ENCODE measurements at regions not wholly inside any gene's neighbourhood (a gene's known extent, or its start where the extent isn't known, plus 50 kb on each side); places are given as distances from the start of the nearest gene placed in this dataset.

DNA sequence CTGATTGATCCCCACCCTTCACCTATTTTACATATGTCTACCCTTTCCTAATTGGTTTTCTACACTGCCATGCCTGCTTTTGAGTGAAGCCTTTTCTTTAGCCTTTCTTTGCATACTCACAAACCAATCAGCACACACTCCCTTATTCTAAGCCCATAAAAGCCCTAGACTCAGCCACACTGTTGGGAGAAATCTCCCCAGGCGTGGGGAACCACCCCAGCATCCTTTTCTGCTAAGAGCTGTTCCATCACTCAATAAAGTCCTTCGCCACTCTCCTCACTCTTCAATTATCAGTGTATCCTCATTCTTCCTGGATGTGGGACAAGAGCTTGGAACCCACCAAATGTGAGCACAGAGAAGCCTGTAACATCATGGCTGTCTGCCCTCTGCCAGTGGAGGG, 343.6 kb downstream of the SLITRK1 start:
- TF ChIP-seq, protein P1, sequence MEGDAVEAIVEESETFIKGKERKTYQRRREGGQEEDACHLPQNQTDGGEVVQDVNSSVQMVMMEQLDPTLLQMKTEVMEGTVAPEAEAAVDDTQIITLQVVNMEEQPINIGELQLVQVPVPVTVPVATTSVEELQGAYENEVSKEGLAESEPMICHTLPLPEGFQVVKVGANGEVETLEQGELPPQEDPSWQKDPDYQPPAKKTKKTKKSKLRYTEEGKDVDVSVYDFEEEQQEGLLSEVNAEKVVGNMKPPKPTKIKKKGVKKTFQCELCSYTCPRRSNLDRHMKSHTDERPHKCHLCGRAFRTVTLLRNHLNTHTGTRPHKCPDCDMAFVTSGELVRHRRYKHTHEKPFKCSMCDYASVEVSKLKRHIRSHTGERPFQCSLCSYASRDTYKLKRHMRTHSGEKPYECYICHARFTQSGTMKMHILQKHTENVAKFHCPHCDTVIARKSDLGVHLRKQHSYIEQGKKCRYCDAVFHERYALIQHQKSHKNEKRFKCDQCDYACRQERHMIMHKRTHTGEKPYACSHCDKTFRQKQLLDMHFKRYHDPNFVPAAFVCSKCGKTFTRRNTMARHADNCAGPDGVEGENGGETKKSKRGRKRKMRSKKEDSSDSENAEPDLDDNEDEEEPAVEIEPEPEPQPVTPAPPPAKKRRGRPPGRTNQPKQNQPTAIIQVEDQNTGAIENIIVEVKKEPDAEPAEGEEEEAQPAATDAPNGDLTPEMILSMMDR (conservative IDR thresholded peaks at IDR 0.05; ENCODE audit: low read depth, low read length) = no peak
- TF ChIP-seq POLR2A (IDR thresholded peaks at IDR 0.05; ENCODE audit: low read depth, low read length) (no peak), RFX5 (IDR thresholded peaks at IDR 0.05; ENCODE audit: low read depth, low read length) (no peak), BHLHE40 (IDR thresholded peaks at IDR 0.05; ENCODE audit: low read depth, low read length) (no peak), SMC3 (IDR thresholded peaks at IDR 0.05; ENCODE audit: low read depth, low read length) (no peak), MXI1 (IDR thresholded peaks at IDR 0.05; ENCODE audit: borderline replicate concordance, low read depth, low read length) (no peak), RCOR1 (IDR thresholded peaks at IDR 0.05; ENCODE audit: insufficient replicate concordance, low read length) (no peak), MAZ (IDR thresholded peaks at IDR 0.05; ENCODE audit: borderline replicate concordance, low read depth, low read length) (no peak), FOS (IDR thresholded peaks at IDR 0.05; ENCODE audit: low read depth, low read length) (no peak), CHD1 (IDR thresholded peaks at IDR 0.05; ENCODE audit: low read depth, low read length) (no peak), NFE2L2 (IDR thresholded peaks at IDR 0.05; ENCODE audit: low read depth, low read length) (no peak)
- TF ChIP-seq, protein P2, sequence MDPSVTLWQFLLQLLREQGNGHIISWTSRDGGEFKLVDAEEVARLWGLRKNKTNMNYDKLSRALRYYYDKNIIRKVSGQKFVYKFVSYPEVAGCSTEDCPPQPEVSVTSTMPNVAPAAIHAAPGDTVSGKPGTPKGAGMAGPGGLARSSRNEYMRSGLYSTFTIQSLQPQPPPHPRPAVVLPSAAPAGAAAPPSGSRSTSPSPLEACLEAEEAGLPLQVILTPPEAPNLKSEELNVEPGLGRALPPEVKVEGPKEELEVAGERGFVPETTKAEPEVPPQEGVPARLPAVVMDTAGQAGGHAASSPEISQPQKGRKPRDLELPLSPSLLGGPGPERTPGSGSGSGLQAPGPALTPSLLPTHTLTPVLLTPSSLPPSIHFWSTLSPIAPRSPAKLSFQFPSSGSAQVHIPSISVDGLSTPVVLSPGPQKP (IDR thresholded peaks at IDR 0.05; ENCODE audit: borderline replicate concordance, low read depth, low read length) = no peak
- TF ChIP-seq, protein P3, sequence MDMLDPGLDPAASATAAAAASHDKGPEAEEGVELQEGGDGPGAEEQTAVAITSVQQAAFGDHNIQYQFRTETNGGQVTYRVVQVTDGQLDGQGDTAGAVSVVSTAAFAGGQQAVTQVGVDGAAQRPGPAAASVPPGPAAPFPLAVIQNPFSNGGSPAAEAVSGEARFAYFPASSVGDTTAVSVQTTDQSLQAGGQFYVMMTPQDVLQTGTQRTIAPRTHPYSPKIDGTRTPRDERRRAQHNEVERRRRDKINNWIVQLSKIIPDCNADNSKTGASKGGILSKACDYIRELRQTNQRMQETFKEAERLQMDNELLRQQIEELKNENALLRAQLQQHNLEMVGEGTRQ (IDR thresholded peaks at IDR 0.05; ENCODE audit: low read depth, low read length) = no peak

Measured in IMR-90 (cell line).